IMR-90 (cell line): ENCODE measurements at regions not wholly inside any gene's neighbourhood (a gene's known extent, or its start where the extent isn't known, plus 50 kb on each side); places are given as distances from the start of the nearest gene placed in this dataset.

ENCODE experiments used
- ATAC-seq: fragments of 200-7000 bp; cut with Tn5 transposase; 2 replicates; pipeline ENCODE4 v1.9.1; 2020; ENCODE audit warnings: low read depth, mild to moderate bottlenecking, moderate library complexity
- BruUV-seq: library from RNA; stranded (reverse); fragments of 400-500 nt; replicated peaks from 2 replicates; lab custom pipeline; 2021; lab: Mats Ljungman, UMichigan
- CTCF ChIA-PET: fragments of 300-600 bp; formaldehyde crosslinking; extraction: SDS; loops from one replicate; lab custom pipeline; 2021; ENCODE audit warnings: antibody characterized with exemption; lab: Yijun Ruan, JAX
- POLR2A ChIA-PET: fragments of 300-600 bp; sonication (Branson Sonifier 250); formaldehyde crosslinking; loops from one replicate; lab custom pipeline; 2022; ENCODE audit warnings: antibody characterized with exemption; ENCODE audit not compliant: unreplicated experiment; lab: Charles Lee
- DNase-seq: peaks from one replicate; pipeline ENCODE4 v3.0.0; 2013
- H2AFZ ChIP-seq: replicated peaks from 2 replicates; pipeline ENCODE3; 2013; ENCODE audit warnings: low read length, mild to moderate bottlenecking; ENCODE audit not compliant: poor library complexity
- H2AK5ac ChIP-seq: 2 replicates; pipeline ENCODE4 v1.6.1; 2013; ENCODE audit warnings: low read depth, low read length, inconsistent platforms
- H2AK9ac ChIP-seq: replicated peaks from 2 replicates; pipeline ENCODE3; 2013; ENCODE audit warnings: mild to moderate bottlenecking, low read depth, low read length, moderate library complexity; ENCODE audit not compliant: poor library complexity
- H2BK120ac ChIP-seq: 2 replicates; pipeline ENCODE4 v1.6.1; 2013; ENCODE audit warnings: low read depth, low read length, inconsistent platforms
- H2BK15ac ChIP-seq: 3 replicates; pipeline ENCODE4 v1.6.1; 2013; ENCODE audit warnings: low read depth, low read length, inconsistent platforms
- H2BK20ac ChIP-seq: 2 replicates; pipeline ENCODE4 v1.6.1; 2013; ENCODE audit warnings: low read depth, mild to moderate bottlenecking, inconsistent platforms, low read length, moderate library complexity
- H2BK5ac ChIP-seq: 2 replicates; pipeline ENCODE4 v1.6.1; 2013; ENCODE audit warnings: mild to moderate bottlenecking, low read depth, low read length, inconsistent platforms; ENCODE audit not compliant: poor library complexity, severe bottlenecking
- H3K14ac ChIP-seq: replicated peaks from 2 replicates; pipeline ENCODE4 v1.6.1; 2013; ENCODE audit warnings: low read depth, low read length, inconsistent platforms
- H3K18ac ChIP-seq: 2 replicates; pipeline ENCODE4 v1.6.1; 2013; ENCODE audit warnings: low read depth, low read length, control low read depth
- H3K23ac ChIP-seq: 2 replicates; pipeline ENCODE4 v1.6.1; 2013; ENCODE audit warnings: low read depth, low read length, inconsistent platforms
- H3K27ac ChIP-seq: 2 replicates; pipeline ENCODE4 v1.5.1; 2013; ENCODE audit warnings: mild to moderate bottlenecking, control low read depth, low read length; ENCODE audit not compliant: insufficient read depth
- H3K27me3 ChIP-seq: 2 replicates; pipeline ENCODE4 v1.6.1; 2013; ENCODE audit warnings: low read length; ENCODE audit not compliant: control insufficient read depth, insufficient read depth
- H3K36me3 ChIP-seq: 2 replicates; pipeline ENCODE4 v1.6.1; 2013; ENCODE audit warnings: low read length, mixed read lengths; ENCODE audit not compliant: control insufficient read depth, insufficient read depth
- H3K4ac ChIP-seq: 2 replicates; pipeline ENCODE4 v1.6.1; 2013; ENCODE audit warnings: low read depth, low read length, inconsistent platforms
- H3K4me1 ChIP-seq: 2 replicates; pipeline ENCODE4 v1.6.1; 2013; ENCODE audit warnings: low read length, mixed read lengths; ENCODE audit not compliant: control insufficient read depth, insufficient read depth
- H3K4me2 ChIP-seq: 2 replicates; pipeline ENCODE4 v1.6.1; 2013; ENCODE audit warnings: low read depth, mild to moderate bottlenecking, control low read depth, low read length, moderate library complexity
- H3K4me3 ChIP-seq: 2 replicates; pipeline ENCODE4 v1.5.1; 2013; ENCODE audit warnings: low read depth, mild to moderate bottlenecking, control low read depth, low read length, moderate library complexity; ENCODE audit not compliant: insufficient read depth
- H3K56ac ChIP-seq: 2 replicates; pipeline ENCODE4 v1.6.1; 2013; ENCODE audit warnings: low read length, inconsistent platforms; ENCODE audit not compliant: insufficient read depth; ENCODE audit errors: extremely low read depth
- H3K79me1 ChIP-seq, 2 experiments: 2 replicates each; pipeline ENCODE4 v1.6.1; 2013; ENCODE audit warnings: low read length in 2 of 2, inconsistent platforms in 1 of 2, low read depth in 1 of 2
- H3K9ac ChIP-seq: 2 replicates; pipeline ENCODE4 v1.6.1; 2013; ENCODE audit warnings: low read depth, low read length, control low read depth
- H3K9me1 ChIP-seq: 2 replicates; pipeline ENCODE4 v1.6.1; 2013; ENCODE audit warnings: low read length, inconsistent platforms; ENCODE audit not compliant: insufficient read depth
- H3K9me3 ChIP-seq: 2 replicates; pipeline ENCODE4 v1.6.1; 2013; ENCODE audit warnings: low read length; ENCODE audit not compliant: control insufficient read depth, insufficient read depth
- H4K20me1 ChIP-seq: 2 replicates; pipeline ENCODE4 v1.6.1; 2013; ENCODE audit warnings: low read length, inconsistent platforms; ENCODE audit not compliant: insufficient read depth
- H4K5ac ChIP-seq: 2 replicates; pipeline ENCODE4 v1.6.1; 2013; ENCODE audit warnings: mild to moderate bottlenecking, low read depth, low read length, control low read depth
- H4K8ac ChIP-seq, 2 experiments: 2 replicates each; pipeline ENCODE4 v1.6.1; 2013; ENCODE audit warnings: low read depth in 2 of 2, low read length in 2 of 2, control low read depth in 1 of 2, inconsistent platforms in 1 of 2
- H4K91ac ChIP-seq: 2 replicates; pipeline ENCODE4 v1.6.1; 2013; ENCODE audit warnings: low read depth, low read length, inconsistent platforms; ENCODE audit not compliant: insufficient read depth
- BHLHE40 ChIP-seq: fragments of 150-350 bp; IDR thresholded peaks from 2 replicates; pipeline ENCODE4 v1.6.1; 2016; ENCODE audit warnings: mild to moderate bottlenecking, low read depth, low read length
- MXI1 ChIP-seq: IDR thresholded peaks from 2 replicates; pipeline ENCODE4 v1.6.1; 2012; ENCODE audit warnings: low read depth, mild to moderate bottlenecking, low read length, moderate library complexity, borderline replicate concordance
- WGBS, 2 experiments: methylation state at CpG; one replicate each; pipeline versions ENCODE4 v1.1.5 to v1.1.7; 2013; ENCODE audit warnings: missing lambda C conversion rate in 2 of 2; ENCODE audit not compliant: insufficient read length in 1 of 2; ENCODE audit errors: extremely low coverage in 2 of 2; 5-methylcytosine and 5-hydroxymethylcytosine counted together
- dilution Hi-C: fragments of 300-500 bp; cut with HindIII; formaldehyde crosslinking; loops from one replicate; pipeline ENCODE4 v1.14.3; 2018; ENCODE audit warnings: low sequenced_read_pairs; ENCODE audit not compliant: unreplicated experiment
- in situ Hi-C: fragments of 300-500 bp; cut with MboI; formaldehyde crosslinking; loops from 3 replicates; pipeline ENCODE4 v1.14.3; 2019; ENCODE audit warnings: low sequenced_read_pairs, inconsistent platforms, mixed read lengths
- intact Hi-C: fragments of 100-400 bp; cut with micrococcal nuclease; formaldehyde crosslinking; loops from 2 replicates; pipeline ENCODE4 v1.10.0; 2022

- no peak overlapping the region for H3K4ac ChIP-seq
- no peak overlapping the region for H3K9ac ChIP-seq
- no peak overlapping the region for H2BK20ac ChIP-seq
- no peak overlapping the region for H3K27ac ChIP-seq
- no peaks in the 10 kb centered on the region for H3K27me3 ChIP-seq
- ChIA-PET POLR2A (no interaction called here), CTCF (interaction anchor here (0.5 kb wide), 1 partner anchor 510 kb away, joined by 3 read pairs; no protein-coding TSS in a partner anchor)
- no peaks in the 10 kb centered on the region for H4K20me1 ChIP-seq
- H3K4me1 ChIP-seq = no peaks in the 10 kb centered on the region
- no peak overlapping the region for H4K5ac ChIP-seq
- dilution Hi-C loops = no loop called here
- H2AFZ ChIP-seq = no peak overlapping the region
- TF ChIP-seq BHLHE40 (no peak), MXI1 (no peak)
- ATAC-seq (no peak), DNase-seq (no peak)
- no CpG with 5 or more reads among the region's 3 CpGs for WGBS, 2 experiments
- no peak overlapping the region for H3K4me3 ChIP-seq
- H2BK5ac ChIP-seq = no peak overlapping the region
- no peak overlapping the region for H2AK5ac ChIP-seq
- no peak overlapping the region for H2BK15ac ChIP-seq
- no peak overlapping the region for H4K8ac ChIP-seq
- no peak overlapping the region for H3K23ac ChIP-seq
- intact Hi-C loops = no loop called here
- H3K4me2 ChIP-seq = no peak overlapping the region
- H3K18ac ChIP-seq = no peak overlapping the region
- no peaks in the 10 kb centered on the region for H3K36me3 ChIP-seq
- no peak overlapping the region for H3K14ac ChIP-seq
- H2BK120ac ChIP-seq = no peak overlapping the region
- in situ Hi-C loops = no loop called here
- H2AK9ac ChIP-seq = no peak overlapping the region
- no peaks in the 10 kb centered on the region for H3K9me3 ChIP-seq
- H3K9me1 ChIP-seq = no peaks in the 10 kb centered on the region
- no peak overlapping the region for H4K91ac ChIP-seq
- BruUV-seq = no TSS peak
- no peaks in the 10 kb centered on the region for H3K79me1 ChIP-seq
- H3K56ac ChIP-seq = no peak overlapping the region
Measured at GRCh38 chr9:100725371-100725770, 147.5 kb downstream of the CAVIN4 start.
